Glutamatergic neuron (in vitro differentiated cells): ENCODE measurements at regions not wholly inside any gene's neighbourhood (a gene's known extent, or its start where the extent isn't known, plus 50 kb on each side); places are given as distances from the start of the nearest gene placed in this dataset.

ENCODE experiments used
- DNase-seq: peaks from one replicate; pipeline ENCODE4 v3.0.0; 2022
- H3K27ac Mint-ChIP-seq: one replicate; pipeline ENCODE4 v1.8.0; 2020; ENCODE audit warnings: mild to moderate bottlenecking, mixed read lengths, inconsistent platforms; ENCODE audit not compliant: unreplicated experiment
- H3K27me3 Mint-ChIP-seq: one replicate; pipeline ENCODE4 v1.8.0; 2020; ENCODE audit warnings: mild to moderate bottlenecking, moderate library complexity, mixed read lengths, inconsistent platforms; ENCODE audit not compliant: unreplicated experiment
- H3K36me3 Mint-ChIP-seq: one replicate; pipeline ENCODE4 v1.8.0; 2020; ENCODE audit warnings: mild to moderate bottlenecking, mixed read lengths, inconsistent platforms; ENCODE audit not compliant: unreplicated experiment
- H3K4me1 Mint-ChIP-seq: one replicate; pipeline ENCODE4 v1.8.0; 2020; ENCODE audit warnings: mild to moderate bottlenecking, low read depth, mixed read lengths, inconsistent platforms; ENCODE audit not compliant: unreplicated experiment
- H3K4me3 Mint-ChIP-seq: one replicate; pipeline ENCODE4 v1.8.0; 2020; ENCODE audit warnings: mild to moderate bottlenecking, mixed read lengths, inconsistent platforms; ENCODE audit not compliant: unreplicated experiment
- H3K9me3 Mint-ChIP-seq: one replicate; pipeline ENCODE4 v1.8.0; 2020; ENCODE audit warnings: mild to moderate bottlenecking, moderate library complexity, mixed read lengths, inconsistent platforms; ENCODE audit not compliant: unreplicated experiment
- TF ChIP-seq, protein P1 (sequence below): fragments of 200-600 bp; sonication (generic); IDR thresholded peaks from one replicate; pipeline ENCODE4 v1.5.0; 2021; ENCODE audit not compliant: partially characterized antibody, unreplicated experiment

DNA sequence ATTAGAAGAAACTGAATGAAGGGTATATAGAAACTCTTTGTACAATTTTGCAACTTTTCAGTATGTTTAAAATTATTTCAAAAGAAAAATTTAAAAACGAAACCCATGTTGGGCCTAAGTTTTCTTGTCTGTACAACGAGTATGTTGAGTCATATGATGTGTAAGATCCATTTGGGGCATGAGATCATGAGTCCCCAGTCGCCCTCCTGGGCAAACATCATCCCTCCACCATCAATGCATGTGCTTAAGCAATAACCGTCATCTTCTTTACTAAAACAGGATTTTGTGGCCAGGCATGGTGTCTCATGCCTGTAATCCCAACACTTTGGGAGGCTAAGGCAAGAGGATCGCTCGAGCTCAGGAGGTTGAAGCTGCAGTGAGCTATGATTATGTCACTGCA lies 54.2 kb upstream of the CDCA7L start:
- Mint-ChIP-seq H3K9me3 (no peaks in the 10 kb centered on the region), H3K4me1 (no peaks in the 10 kb centered on the region), H3K27ac (no peak overlapping the region), H3K27me3 (no peaks in the 10 kb centered on the region), H3K36me3 (no peaks in the 10 kb centered on the region), H3K4me3 (no peak overlapping the region)
- no peak for DNase-seq
- TF ChIP-seq, protein P1, sequence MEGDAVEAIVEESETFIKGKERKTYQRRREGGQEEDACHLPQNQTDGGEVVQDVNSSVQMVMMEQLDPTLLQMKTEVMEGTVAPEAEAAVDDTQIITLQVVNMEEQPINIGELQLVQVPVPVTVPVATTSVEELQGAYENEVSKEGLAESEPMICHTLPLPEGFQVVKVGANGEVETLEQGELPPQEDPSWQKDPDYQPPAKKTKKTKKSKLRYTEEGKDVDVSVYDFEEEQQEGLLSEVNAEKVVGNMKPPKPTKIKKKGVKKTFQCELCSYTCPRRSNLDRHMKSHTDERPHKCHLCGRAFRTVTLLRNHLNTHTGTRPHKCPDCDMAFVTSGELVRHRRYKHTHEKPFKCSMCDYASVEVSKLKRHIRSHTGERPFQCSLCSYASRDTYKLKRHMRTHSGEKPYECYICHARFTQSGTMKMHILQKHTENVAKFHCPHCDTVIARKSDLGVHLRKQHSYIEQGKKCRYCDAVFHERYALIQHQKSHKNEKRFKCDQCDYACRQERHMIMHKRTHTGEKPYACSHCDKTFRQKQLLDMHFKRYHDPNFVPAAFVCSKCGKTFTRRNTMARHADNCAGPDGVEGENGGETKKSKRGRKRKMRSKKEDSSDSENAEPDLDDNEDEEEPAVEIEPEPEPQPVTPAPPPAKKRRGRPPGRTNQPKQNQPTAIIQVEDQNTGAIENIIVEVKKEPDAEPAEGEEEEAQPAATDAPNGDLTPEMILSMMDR: no peak

DNA sequence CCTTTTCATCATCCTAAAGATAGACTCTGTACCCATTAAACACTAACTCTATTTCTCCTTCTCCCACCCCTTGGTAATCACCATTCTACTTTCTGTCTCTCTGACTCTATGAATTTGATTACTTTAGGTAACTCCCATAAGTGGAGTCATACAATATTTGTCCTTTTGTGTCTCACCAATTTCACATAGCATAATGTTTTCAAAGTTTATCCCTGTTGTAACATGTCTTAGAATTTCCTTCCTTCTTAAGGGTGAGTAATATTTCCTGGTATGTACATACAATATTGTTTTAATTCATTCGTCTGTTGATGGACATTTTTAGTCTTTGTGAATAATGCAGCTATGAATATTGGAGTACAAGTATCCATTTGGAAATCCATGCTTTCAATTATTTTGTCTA lies 50.9 kb upstream of the CDCA7L start:
- Mint-ChIP-seq H3K27ac (no peak overlapping the region), H3K4me3 (no peak overlapping the region), H3K9me3 (peaks cover 1% of the 10 kb centered on the region), H3K36me3 (no peaks in the 10 kb centered on the region), H3K4me1 (no peaks in the 10 kb centered on the region), H3K27me3 (no peaks in the 10 kb centered on the region)
- TF ChIP-seq, protein P1: no peak
- DNase-seq: no peak
